DMS153 treated with DMSO at 0.1 percent for 48 hours (cell line): ENCODE measurements at regions not wholly inside any gene's neighbourhood (a gene's known extent, or its start where the extent isn't known, plus 50 kb on each side); places are given as distances from the start of the nearest gene placed in this dataset.
A peak's percentile ranks its signal among the peaks of the same experiment; 100 is the strongest.

Experiments used
- DNase-seq: peaks from one replicate; lab custom pipeline; 2025; ENCODE audit not compliant: unreplicated experiment; lab: John Stamatoyannopoulos, UW

DNA sequence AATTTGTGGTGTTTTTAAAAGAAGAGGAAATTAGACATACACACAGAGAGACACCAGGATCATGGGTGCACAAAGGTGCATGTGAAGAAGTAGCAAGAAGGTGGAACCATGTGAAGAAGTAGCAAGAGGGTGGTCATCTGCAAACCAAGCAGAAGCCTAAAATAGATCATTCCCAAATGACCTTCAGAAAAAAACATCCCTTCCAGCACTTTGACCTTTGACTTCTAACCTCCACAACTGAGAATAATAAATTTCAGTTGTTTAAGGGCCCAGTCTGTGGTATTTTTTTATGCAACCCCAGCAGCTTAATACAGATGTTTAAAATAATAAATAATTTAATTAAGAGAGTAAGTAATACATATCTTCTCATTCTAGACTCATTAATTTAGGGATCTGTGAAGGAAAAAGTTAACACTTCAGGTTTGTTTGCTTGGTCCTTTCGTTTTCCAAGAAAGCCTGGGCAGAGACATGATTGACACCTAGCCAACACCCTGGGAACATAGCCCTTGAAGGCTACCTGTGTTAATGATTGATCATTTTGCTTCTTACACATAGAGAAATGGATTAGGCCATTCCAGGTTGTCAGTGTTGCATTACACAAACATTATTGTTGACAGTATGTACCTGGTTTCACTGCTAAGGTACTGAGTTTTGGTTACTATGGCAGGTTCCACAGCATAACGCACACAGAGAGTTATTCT lies 1331.2 kb upstream of the GBE1 start:
- DNase-seq, result no peak

DNA sequence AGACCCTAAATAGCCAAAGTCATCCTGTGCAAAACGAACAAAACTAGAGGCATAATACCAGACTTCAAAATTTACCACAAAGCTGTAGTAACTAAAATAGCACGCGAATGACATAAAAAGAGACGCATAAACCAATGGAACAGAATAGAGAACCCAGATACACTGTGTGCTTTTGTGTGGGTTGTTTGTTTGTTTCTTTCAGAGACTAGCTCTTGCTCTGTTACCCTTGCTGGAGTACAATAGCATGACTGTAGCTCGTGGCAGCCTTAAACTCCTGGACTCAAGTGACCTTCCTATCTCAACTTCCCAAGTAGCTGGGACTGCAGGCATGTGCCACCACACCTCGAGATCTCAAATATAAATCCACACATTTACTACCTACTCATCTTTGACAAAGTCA lies 1314.6 kb upstream of the GBE1 start:
- DNase-seq, result no peak

DNA sequence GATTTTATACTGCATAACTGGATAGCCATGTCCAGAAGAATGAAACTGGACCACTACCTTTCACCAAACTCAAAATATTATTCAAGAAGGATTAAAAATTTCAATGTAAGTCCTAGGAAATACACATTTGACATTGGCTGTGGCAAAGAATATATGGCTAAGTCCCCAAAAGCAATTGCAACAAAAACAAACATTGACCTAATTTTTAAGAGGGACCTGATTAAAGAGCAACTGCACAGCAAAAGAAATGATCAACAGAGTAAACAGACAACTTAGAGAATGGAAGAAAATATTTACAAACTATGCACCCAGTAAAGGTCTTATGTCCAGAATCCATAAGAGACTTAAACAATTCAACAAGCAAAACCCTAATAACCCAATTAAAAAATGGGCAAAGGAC lies 1313.0 kb upstream of the GBE1 start:
- DNase-seq, result no peak

DNA sequence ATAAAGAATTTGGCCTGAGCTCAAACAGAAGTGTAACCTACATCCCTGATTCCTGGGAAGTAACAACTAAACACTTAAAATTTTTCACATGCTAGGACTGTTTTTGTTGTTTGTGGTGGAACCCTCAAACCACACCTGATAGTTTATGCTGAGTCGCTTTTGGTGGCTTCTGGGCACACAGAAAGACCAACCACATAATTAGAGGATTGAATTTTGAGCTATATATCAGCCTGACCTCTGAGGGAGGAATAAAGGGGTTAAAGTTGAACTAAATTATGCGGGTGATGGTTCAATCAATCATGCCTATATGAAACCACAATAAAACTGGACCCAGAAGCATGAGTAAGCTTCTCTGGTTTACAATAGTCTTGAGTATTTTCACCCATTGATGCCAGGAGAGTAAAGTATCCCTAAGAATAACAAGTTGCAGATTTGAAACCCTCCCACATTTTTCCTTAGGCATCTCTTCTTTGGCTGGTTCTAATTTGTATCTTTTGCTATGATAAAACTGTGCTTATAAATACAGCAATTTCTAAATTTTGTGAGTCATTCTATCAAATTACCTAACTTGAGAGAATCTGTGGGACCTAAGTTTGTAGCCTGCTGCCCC lies 1304.5 kb upstream of the GBE1 start:
- DNase-seq, result no peak

DNA sequence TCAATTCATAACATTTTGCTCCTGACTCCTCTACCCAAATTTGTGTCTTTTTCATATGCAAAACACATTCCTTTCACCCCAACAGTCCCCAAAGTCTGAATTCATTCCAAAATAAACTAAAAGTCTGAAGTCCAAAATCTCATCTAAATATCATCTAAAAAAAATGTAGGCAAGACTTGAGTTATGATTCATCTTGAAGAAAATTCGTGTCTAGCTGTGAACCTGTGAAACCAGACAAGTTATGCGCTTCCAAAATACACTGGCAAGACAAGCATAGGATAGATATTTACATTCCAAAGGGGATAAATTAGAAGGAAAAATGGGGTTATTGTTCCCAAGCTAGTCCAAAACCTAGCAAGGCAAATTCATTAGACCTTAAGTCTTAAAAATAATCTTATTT lies 1302.0 kb upstream of the GBE1 start:
- DNase-seq, result no peak

DNA sequence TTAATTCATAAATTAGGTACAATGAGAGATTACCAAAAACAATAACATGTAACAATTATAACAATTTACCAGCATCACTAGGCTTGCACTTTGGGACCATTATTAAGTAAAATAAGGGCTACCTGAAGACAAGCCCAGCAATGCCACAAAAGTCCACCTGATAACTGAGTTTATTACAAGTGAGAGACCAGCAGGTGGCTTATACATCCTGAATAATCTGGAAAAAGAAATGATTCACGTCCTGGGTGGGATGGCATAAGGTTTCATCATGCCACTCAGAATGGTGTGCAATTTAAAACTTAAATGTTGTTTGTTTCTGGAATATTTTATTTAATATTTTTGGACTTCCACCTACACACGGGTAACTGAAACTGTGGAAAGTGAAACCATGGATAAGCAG lies 1287.1 kb upstream of the GBE1 start:
- no peak for DNase-seq

DNA sequence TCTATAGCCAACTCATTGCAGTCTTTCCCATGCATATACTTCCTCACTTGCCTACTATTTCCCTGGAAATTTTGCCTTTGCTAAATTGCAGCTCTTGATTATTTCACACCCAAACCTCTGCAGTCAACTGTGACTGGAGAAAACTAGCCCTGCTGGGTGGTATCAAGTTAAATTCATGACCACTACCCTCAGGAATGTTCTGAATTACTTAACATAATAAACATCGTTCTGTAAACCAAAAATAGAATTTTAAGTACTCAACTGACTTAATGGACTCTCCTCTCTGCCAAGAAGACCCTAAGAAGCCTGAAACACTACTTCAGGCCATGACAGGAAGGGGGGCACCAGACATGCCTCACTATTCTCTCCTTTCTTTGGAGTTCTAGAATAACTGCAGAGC lies 1278.0 kb upstream of the GBE1 start:
- DNase-seq, result no peak

DNA sequence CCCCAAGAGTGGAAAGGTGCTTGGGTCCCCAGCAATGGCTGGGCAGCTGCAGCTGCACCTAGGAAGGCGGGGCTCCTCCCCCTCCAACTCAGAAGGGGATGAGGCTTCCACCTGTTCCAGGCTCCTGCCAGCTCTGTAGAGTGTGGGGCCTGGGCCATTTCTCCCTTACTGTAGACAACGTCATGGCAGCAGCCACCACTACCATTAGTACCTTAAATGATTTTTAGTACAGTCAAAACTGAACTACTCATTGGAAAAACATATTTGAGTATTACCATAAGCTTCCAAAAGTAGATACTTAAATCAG lies 1274.2 kb upstream of the GBE1 start:
- no peak for DNase-seq

DNA sequence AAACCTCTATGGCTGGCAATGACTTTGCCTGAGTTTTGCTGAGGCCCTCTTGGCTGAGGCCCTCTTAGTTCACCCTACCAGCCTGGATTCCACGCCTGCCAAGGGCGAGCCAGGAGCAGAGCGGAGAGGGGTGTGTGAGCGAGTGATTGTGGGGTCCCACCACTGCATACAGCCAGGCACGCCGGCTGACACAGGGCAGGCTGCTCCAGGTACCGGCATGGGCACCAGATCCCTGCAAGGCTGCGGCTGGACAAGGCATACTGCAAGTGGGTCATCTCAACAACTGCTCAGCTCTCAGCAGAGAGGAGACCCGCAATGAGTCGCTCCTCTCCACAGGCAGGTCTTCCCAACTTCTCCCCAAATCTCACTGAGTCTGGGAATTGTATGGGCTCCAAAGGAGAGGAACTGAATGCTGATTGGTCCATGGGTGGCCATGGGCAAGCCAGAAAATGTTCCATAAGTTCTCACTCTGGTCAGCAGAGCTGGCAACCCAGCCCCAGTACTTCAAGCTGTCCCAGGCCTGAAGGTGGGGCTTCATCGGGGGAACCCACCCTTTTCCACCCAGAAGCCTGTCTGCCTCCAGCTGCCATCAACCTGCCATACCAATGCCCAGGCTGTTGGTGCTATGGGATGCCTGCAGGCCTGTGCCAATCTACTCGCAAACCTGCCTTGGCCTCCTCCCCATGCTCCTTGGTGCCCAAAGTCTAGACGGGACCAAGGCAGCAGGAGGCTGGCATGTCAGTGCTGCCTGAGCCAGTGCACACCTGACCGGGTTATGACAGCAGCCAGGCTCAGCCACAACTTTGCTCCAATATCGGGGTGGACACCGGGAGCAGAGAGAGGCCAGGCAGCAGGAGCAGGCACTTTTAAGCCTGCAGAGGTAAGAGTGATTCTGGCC lies 1273.6 kb upstream of the GBE1 start:
- DNase-seq, result no peak

DNA sequence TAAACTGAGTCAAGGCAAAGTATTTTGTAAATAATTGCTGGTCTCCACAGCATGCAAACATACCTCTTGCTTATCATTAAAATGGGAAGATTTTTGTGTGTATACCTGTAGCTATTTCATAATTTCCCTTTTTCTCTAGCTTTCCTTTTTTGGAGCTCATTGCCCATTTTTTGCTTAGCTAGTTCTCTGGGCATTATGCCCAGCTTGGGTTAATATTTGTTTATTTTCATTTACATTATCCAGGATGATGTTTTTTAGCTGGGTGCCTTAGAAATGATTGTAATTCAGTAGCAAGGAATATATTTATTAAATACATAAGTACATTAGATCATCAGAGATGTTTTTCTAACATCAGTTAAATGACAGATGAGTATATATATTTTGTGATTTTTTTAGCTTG lies 1271.7 kb upstream of the GBE1 start:
- DNase-seq, result no peak

DNA sequence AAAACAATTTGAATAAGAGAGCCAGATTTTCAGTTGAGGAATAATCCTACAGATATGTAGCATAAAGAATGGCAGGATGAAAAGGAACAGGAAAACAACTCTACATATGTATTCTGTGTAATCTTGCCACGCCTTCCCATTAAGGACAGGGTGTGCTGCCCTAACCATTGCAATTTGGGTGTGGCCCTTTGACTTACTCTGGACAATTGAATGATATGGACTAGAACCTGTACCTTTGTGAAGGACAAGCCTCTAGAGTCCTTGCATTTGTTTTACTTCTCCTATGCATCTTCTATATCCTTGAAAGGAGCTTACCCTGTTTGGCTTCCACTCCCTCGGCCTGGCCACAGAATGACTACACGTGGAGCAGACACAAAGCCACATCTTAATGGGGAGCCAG lies 1261.6 kb upstream of the GBE1 start:
- no peak for DNase-seq

DNA sequence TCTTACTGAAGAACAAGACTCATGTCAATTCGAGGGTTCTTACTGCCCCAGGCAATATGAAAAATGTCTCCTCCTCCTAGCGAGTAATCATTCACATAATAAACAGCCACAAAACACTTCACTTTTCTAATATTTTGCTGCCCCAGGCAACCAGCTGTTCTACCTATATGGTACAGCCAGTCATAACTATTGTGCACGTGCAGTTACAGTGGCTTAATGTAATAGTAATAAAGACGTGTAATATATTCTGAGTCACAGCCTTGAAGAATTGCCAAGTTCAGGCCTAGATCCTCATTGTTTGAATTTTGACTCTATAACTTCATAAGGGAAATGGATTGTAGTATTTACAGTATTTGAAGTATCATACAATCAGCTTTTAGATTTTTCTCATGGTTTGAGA lies 1250.0 kb upstream of the GBE1 start:
- DNase-seq, result no peak

DNA sequence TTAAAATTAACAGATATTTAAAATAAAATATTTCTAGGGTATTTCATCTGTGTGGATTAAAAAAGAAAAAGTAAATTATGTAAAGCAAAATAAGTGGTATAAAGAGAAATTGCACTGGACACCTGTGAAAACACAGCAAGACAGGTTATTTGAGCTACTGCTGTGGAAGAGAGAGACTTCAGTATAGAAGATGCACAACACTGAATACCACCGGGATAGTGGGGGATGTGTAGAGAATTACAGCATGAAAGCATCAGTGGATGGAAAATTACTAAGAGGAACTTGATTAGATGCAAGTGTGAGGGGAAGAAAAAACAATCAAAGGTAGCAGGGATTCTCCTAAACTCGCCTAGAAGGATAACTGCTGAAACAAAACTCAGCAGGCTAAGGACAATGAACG lies 1242.5 kb upstream of the GBE1 start:
- no peak for DNase-seq

DNA sequence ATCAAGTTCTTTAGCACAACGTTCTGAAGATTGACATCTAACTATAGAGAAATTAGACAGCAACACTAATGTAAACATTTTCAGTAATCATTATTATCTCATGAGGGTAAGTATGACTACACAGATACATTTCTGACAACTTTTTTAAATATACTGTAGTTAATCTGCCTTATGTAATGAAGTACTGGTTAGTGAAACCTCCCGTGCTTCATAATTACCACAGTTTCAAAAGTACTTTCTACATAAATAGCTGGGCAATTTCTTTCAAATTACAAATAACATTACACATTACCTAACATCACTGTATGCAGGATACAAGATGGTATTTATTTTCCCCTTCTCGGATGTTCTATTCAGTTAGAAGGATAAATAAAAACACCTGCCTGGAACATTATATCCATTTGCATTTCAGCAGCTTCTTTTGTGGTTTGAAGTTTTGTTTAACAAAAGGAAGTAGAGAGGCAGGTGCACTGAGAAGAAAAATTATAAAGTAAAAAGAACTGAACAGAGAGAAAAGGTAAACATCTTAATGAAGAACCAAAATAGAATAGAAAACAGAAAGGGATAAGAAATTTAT lies 1241.5 kb upstream of the GBE1 start:
- no peak for DNase-seq

DNA sequence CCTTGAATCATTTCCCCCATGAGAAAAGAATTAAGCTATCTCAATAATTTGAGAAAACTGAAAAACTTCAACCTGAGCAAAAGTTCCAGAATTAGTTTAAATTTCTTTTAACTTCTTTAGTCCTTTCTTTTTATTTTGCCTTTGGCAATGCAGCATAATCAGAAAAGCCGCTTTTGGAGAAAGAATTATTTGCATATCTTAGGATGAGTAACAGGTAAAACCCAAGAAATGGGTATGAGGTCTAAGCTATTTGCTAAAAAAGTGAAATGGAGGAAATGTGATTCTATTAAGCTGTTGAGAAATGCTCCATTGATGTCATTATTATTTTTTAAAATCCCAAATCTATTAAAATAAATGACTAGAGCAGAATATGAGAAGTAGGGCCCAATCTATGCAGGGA lies 1238.3 kb upstream of the GBE1 start:
- no peak for DNase-seq

DNA sequence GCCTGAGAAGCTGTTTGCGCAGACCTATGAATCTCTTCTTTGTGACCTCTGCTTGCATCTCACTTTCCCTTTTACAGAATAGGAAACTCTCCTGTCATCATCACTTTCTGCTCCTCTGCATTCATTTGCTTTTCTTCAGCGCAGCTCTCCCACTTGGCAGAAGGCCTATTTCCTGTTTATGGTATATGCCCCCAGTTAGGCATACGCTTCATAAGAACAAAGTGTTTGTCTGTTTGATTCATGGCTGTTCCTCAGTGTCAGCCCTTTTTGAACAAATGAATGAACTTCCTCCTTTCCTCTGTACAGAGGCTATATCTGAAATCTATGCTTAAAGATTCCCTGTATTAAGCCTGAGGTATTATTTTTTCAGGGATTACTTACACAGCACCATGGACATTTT lies 1216.9 kb upstream of the GBE1 start:
- DNase-seq, result peak; percentile 11

DNA sequence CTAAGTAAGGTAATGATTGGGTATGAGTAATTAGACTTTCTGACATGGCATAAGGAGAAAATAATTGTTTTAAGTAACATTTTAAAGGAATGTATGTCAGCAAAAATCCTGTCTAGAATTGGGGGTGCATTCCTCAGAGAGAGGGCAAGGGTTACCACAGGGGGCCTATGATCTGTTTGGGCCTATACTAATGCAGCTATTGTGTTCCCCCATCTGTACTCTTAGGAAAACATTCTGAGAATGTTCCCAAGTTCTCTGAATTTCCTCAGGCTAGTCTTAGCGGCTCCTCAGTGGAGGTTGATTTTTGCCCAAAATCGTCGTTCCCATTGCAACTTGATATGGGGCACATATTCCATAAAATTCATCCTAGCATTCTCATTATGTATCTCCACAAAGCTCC lies 1216.4 kb upstream of the GBE1 start:
- no peak for DNase-seq

DNA sequence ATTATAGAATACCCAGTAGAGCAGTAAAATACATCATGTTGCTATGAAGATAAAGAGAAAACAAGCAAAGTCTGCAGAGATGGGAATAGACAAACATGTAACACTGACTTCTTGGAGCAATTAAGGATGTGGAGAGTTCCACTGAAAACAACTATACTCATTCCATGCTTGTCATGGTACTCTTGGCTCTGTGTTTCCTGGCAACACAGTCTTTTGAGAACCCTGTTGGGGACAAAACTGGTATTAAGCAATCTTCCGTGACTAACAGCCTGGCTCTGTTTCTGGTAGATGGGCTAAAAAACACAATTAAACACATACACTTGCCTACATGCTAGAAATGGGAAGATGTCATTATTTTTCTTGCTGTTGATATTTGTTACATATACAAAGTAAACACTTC lies 1212.3 kb upstream of the GBE1 start:
- no peak for DNase-seq

DNA sequence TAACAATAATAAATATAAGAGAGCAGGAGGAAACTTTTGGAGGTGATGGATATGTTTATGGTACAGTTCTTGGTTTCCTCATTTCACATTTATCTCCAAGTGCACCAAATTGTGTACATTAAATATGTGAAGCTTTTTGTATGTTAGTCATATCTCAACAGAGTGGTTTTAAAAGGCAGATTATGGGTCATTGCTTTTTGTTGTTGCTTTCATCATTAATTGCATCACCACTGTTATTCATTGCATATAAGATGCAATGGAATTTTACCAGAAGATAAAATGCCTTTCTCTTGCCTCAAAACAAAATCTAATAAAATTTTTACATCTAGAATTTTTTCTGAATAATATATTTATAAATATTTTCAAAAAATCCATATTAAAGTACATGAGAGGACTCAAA lies 1198.9 kb upstream of the GBE1 start:
- no peak for DNase-seq

DNA sequence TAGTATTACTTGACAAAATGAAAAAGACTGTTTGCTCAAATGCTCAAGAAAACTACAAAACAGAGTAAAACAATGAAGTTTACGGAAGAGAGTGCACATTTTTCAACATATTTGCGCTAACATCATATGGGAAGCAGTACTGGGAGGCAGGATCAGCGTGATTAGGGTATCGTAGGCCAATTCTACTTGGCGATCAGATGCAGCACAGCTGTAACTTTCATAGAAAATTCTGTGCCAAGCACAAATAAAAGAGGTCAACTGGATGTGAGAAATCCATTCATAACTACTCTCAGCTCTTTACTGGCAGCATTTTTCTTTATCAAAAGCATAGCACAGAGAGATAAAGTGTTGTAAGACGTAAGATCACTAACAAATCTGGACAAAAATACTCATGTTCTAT lies 1196.3 kb upstream of the GBE1 start:
- DNase-seq, result no peak

DNA sequence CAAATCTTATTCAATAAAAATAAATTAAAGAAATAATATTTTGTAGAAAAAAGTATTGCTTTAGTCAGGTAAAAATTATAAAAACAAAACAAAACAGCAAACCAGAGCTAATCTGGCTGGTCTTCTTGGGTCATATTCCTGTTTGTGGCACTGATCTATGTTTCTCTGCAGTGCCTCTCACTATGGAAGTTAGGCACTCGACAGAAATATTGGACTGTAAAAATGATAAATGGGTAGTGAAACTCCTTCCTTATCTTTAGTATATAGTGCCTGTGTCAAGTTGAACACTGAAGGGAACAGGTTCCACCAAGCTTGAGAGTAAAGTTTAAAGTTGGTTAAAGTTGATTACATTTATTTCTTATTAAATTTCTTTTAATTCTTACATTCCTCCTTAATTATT lies 1195.6 kb upstream of the GBE1 start:
- DNase-seq, result no peak

DNA sequence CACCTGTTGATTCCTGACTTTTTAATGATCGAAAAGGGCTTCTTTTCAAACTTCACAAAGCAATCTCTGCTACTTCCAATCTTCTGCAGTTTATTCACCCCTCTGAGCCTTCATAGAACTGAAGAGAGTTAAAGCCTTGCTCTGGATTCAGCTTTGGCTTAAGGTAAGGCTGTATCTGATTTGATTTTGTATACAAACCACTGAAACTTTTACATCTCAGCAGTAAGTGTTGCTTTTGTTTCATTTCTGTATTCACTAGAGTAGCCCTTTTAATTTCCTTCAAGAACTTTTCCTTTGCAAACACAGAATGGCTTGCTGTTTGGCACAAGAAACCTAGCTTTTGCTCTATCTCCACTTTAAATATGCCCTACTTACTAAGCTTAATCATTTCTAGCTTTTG lies 1193.0 kb upstream of the GBE1 start:
- DNase-seq, result no peak
